ENCODE measurements at regions not wholly inside any gene's neighbourhood (a gene's known extent, or its start where the extent isn't known, plus 50 kb on each side); places are given as distances from the start of the nearest gene placed in this dataset.

- Histone ChIP-seq H3K27me3 (no peaks in the 10 kb centered on the region), H3K4me3 (no peak overlapping the region), H3K36me3 (no peaks in the 10 kb centered on the region), H3K9me3 (no peaks in the 10 kb centered on the region), H3K4me1 (no peaks in the 10 kb centered on the region), H3K27ac (no peak overlapping the region)
- TF ChIP-seq EP300 (IDR thresholded peaks at IDR 0.05; ENCODE audit: low read depth) (no peak), POLR2A (IDR thresholded peaks at IDR 0.05) (no peak), POLR2AphosphoS5 (IDR thresholded peaks at IDR 0.05) (no peak)
- TF ChIP-seq, protein P1, sequence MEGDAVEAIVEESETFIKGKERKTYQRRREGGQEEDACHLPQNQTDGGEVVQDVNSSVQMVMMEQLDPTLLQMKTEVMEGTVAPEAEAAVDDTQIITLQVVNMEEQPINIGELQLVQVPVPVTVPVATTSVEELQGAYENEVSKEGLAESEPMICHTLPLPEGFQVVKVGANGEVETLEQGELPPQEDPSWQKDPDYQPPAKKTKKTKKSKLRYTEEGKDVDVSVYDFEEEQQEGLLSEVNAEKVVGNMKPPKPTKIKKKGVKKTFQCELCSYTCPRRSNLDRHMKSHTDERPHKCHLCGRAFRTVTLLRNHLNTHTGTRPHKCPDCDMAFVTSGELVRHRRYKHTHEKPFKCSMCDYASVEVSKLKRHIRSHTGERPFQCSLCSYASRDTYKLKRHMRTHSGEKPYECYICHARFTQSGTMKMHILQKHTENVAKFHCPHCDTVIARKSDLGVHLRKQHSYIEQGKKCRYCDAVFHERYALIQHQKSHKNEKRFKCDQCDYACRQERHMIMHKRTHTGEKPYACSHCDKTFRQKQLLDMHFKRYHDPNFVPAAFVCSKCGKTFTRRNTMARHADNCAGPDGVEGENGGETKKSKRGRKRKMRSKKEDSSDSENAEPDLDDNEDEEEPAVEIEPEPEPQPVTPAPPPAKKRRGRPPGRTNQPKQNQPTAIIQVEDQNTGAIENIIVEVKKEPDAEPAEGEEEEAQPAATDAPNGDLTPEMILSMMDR (IDR thresholded peaks at IDR 0.05): no peak
- DNase-seq: no peak
- in situ Hi-C loops (cut with MboI; ENCODE audit: low pct_ligation_motif_present in 1 of 4, low pct_unique_long_range_greater_than_20kb in 1 of 4, low sequenced_read_pairs in 3 of 4) (no loop called here), intact Hi-C loops (cut with DNase I; ENCODE audit: low total_unique reads) (no loop called here)
- WGBS, 2 donors (ENCODE audit: low coverage in 1 of 2): 50 to 63% methylated on average over 1 of the region's 1 CpG
Observed at GRCh38 chr3:18159681-18160080, 265.5 kb downstream of the SATB1 start.

GRCh38 chr3:18153571-18154173 lies 271.5 kb downstream of the SATB1 start:
- H3K4me3 ChIP-seq: no peak overlapping the region
- intact Hi-C loops (cut with DNase I; ENCODE audit: low total_unique reads) (no loop called here), in situ Hi-C loops (cut with MboI; ENCODE audit: low pct_ligation_motif_present in 1 of 4, low pct_unique_long_range_greater_than_20kb in 1 of 4, low sequenced_read_pairs in 3 of 4) (no loop called here)
- no peaks in the 10 kb centered on the region for H3K9me3 ChIP-seq
- H3K36me3 ChIP-seq: no peaks in the 10 kb centered on the region
- no peak for TF ChIP-seq EP300 (IDR thresholded peaks at IDR 0.05; ENCODE audit: low read depth)
- TF ChIP-seq POLR2AphosphoS5 (IDR thresholded peaks at IDR 0.05): no peak
- TF ChIP-seq, protein P1 (IDR thresholded peaks at IDR 0.05): no peak
- TF ChIP-seq POLR2A (IDR thresholded peaks at IDR 0.05): no peak
- no peaks in the 10 kb centered on the region for H3K27me3 ChIP-seq
- DNase-seq: no peak
- WGBS, 2 donors (ENCODE audit: low coverage in 1 of 2): 17 to 34% methylated on average over 3 of the region's 3 CpGs
- no peaks in the 10 kb centered on the region for H3K4me1 ChIP-seq
- H3K27ac ChIP-seq: no peak overlapping the region

- TF ChIP-seq EP300 (IDR thresholded peaks at IDR 0.05; ENCODE audit: low read depth) (no peak), POLR2AphosphoS5 (IDR thresholded peaks at IDR 0.05) (no peak), POLR2A (IDR thresholded peaks at IDR 0.05) (no peak)
- TF ChIP-seq, protein P1 (IDR thresholded peaks at IDR 0.05): no peak
- in situ Hi-C loops (cut with MboI; ENCODE audit: low pct_ligation_motif_present in 1 of 4, low pct_unique_long_range_greater_than_20kb in 1 of 4, low sequenced_read_pairs in 3 of 4) (no loop called here), intact Hi-C loops (cut with DNase I; ENCODE audit: low total_unique reads) (no loop called here)
- no peaks in the 10 kb centered on the region for H3K36me3 ChIP-seq
- no peak for DNase-seq
- no peaks in the 10 kb centered on the region for H3K9me3 ChIP-seq
- H3K4me3 ChIP-seq: no peak overlapping the region
- WGBS, 2 donors (ENCODE audit: low coverage in 1 of 2): 82 to 83% methylated on average over 3 of the region's 3 CpGs
- no peak overlapping the region for H3K27ac ChIP-seq
- H3K27me3 ChIP-seq: no peaks in the 10 kb centered on the region
- H3K4me1 ChIP-seq: no peaks in the 10 kb centered on the region
Observed at GRCh38 chr3:18151199-18151598, 273.9 kb downstream of the SATB1 start.

DNA sequence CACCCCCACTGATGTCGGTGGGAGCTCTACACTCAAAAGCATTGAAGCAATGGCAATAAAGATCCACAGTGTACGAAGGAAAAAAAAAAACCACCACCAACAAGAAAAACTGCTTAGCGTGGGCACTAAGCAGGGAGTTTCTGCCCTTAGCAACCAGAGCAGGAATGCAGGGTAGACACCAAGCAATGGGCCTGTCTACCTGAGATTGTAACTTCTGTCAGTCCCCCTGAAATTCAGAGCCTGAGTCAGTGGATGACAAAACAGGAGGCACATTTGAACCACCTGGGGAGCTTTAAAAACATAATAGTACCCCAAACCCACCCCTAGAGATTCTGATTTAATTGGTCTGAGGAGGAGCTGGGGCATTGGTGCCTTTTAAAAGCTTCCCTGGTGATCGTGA lies 275.2 kb downstream of the SATB1 start:
- no peaks in the 10 kb centered on the region for H3K9me3 ChIP-seq
- 87 to 92% methylated on average over 4 of the region's 4 CpGs for WGBS, 2 donors (ENCODE audit: low coverage in 1 of 2)
- no peak for DNase-seq
- no peak overlapping the region for H3K4me3 ChIP-seq
- TF ChIP-seq, protein P1 (IDR thresholded peaks at IDR 0.05): no peak
- TF ChIP-seq POLR2A (IDR thresholded peaks at IDR 0.05) (no peak), POLR2AphosphoS5 (IDR thresholded peaks at IDR 0.05) (no peak), EP300 (IDR thresholded peaks at IDR 0.05; ENCODE audit: low read depth) (no peak)
- intact Hi-C loops (cut with DNase I; ENCODE audit: low total_unique reads) (no loop called here), in situ Hi-C loops (cut with MboI; ENCODE audit: low pct_ligation_motif_present in 1 of 4, low pct_unique_long_range_greater_than_20kb in 1 of 4, low sequenced_read_pairs in 3 of 4) (no loop called here)
- no peaks in the 10 kb centered on the region for H3K4me1 ChIP-seq
- H3K36me3 ChIP-seq: no peaks in the 10 kb centered on the region
- H3K27me3 ChIP-seq: no peaks in the 10 kb centered on the region
- H3K27ac ChIP-seq: no peak overlapping the region
